ENCODE measurements at regions not wholly inside any gene's neighbourhood (a gene's known extent, or its start where the extent isn't known, plus 50 kb on each side); places are given as distances from the start of the nearest gene placed in this dataset.

DNA sequence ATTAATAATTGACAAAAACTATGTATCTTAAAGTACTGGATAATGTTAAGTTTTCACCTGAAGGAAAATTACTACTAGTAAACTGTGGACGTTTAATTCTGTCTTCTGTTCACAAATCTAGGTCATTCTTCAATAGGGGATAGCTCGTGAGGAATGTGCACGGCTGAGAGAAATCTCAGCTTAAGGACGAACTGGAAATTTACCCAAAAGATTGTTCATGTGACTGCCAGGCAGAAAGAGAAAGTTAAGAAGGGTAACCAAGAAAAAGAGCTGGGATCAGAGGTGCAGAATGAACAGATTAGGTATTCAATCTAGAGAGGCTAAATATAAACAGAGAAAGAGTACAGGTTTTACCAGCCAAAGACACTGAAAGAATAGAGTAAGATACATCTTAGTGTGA lies 245.3 kb downstream of the CASP12 start:
- DNase-seq, result no peak

- DNase-seq, result peak in 1 of 2 donors; percentile 13
These were observed 248.0 kb downstream of the CASP12 start for GRCh38 chr11:104650234-104650633.

DNA sequence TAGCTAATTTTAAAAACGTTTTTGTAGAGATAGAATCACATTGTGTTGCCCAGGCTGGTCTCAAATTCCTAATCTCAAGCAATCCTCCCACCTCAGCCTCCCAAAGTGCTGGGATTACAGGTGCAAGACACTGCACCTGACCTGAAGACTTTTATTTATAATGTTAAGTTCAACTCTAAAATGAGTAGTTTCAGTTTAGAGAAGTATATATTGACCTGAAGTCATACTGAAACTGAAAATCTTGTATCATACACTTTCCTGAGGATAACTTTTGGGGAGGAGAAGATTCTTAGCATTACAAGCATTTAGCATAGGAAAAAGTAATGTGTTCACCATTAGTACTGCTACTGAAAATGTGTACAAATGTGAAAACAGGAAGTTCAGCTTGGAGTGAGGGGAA lies 249.3 kb downstream of the CASP12 start:
- DNase-seq, result no peak

GRCh38 chr11:104645261-104646222 lies 252.7 kb downstream of the CASP12 start:
- DNase-seq, result no peak

DNA sequence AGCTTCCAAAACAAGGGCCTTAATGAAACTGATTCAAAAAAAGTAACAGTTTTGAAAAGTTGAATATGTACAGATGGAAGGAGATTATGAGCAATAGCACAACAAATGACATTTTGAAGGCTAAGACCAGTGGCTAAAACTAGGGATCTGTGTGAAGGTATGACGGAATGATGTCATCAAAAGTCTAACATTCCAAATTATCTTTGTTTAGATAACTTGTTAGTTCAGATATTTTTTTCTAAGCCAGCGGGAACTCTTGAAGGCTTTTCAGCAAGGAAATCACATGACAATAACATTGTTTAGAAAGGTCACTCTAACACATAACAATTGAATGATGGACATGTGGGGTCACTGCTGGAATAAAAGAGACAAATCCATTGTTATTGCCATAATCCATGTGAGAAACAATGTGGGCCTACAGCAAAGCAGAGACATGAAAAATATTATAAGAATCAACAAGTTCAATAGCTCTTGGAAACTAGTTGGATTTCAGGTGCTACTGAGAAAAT lies 260.5 kb downstream of the CASP12 start:
- DNase-seq, result no peak

GRCh38 chr11:104633226-104633625 lies 265.0 kb downstream of the CASP12 start:
- DNase-seq, result no peak

DNA sequence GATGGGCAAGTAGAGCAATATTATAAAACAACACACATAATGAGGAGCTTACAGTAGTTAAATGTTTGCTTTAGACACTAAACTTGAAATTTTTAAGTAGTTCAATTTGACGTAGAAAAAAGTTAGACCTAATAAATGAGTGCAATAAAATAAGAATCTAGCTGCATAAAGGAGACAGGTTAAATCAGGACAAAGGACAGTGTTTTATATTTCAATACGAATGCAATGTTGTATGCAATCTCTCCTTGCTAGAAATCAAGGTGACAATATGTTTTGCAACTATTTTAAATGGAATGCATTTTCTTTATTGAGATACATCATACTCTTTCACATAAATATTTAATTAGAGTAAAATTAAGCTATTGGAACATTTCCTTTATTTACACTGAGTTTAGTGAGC lies 267.9 kb downstream of the CASP12 start:
- DNase-seq, result no peak

DNA sequence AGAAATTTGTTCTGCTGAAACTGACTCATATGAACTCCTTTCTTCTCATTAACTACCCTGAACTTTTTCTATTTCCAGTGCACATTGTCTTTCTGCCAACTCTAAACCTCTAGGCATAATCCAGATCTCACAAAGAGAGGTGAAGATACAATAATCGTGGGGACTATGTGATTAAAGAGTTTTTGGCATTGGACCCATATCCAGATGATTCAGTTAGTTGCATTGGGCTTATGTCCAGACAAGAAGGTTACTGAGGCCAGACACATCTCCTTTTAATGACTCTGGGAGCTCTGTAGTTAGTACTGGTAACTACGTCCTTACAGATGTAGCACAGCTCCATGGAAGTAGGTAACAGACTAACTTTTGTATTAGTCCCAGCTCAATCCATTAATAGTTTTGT lies 273.0 kb downstream of the CASP12 start:
- DNase-seq, result no peak

DNA sequence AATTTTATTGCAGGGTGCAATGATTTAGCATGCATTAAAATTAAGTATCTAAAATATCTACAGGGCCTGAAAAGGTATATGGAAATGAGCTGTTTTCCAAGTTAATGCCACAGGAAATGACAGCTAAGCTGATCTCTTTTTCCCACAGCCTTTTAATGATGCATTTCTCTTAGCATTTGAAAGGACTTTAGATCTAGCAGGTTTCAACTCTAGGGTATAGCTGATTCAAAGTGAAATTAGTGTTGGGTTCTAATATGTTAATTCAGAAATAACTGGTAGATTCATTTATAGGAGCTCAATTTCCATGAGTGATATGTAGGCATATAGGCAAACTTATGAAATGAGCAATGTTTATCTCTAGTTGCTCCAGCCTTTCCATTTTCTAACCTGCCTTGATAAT lies 274.2 kb downstream of the CASP12 start:
- DNase-seq, result no peak

DNA sequence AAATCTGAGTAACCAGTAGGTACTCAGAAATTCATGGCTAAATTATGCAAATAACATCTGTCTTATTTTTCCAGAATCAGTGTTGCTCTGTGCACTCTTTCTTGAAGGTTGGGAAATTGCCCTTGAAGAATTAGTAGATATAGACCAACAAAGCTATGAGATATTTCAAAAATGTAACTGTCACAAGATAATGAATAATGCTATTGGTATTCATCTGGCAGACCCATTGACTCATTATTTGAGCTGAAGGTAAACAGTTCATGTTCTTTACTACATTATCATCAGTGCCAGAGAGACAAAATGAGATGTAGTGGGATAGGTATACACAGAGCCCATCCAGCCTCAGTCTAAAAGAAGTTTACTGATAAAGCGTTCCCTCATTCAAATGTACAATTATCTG lies 274.7 kb downstream of the CASP12 start:
- no peak for DNase-seq

DNA sequence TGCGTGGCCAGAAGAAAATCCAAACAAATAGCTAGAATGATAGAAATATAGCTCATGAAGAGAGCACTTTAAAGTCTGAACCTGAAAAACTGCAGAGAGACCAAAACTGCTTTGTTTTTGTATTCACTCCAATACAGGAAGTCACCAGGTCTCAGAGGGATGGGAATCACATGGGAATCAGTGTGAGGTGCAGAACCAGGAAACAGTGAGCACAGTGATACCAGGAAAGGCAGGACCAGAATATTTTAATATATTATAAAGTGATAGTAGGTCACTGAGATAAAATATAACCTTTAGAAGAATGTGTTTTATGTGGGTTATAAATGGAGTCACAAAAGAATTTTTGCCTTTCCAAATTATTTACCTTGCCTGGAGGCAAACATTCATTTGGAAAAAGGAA lies 277.3 kb downstream of the CASP12 start:
- no peak for DNase-seq

GRCh38 chr11:104619751-104620150 lies 278.5 kb downstream of the CASP12 start:
- DNase-seq, result no peak

GRCh38 chr11:104618954-104619353 lies 279.3 kb downstream of the CASP12 start:
- DNase-seq, result no peak

- no peak for DNase-seq
These were observed 283.3 kb downstream of the CASP12 start for GRCh38 chr11:104614961-104615360.

DNA sequence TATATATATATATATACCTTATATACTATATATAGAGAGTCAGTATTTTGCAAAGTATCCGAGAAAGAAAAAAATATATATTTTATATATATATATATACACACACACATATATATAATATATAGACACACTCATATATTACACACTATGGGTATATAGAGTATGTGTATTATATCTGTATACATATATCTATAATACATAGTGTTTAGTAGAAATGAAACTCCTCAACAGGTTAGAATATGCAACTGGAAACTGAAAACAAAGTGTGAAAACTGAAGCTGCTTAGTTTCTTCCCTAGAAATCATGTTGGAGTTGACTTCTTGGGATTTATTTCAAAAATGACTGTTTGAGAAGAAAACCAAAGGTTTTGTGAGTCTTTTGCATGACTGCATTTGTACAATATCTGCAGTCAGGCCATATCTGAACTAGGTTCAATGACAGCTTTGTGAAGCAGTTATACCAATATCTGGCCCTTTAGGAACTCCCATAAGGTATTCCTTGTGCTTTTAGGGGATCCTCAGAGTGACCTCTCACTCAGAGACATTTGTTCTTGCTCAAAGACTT lies 284.1 kb downstream of the CASP12 start:
- no peak for DNase-seq

DNA sequence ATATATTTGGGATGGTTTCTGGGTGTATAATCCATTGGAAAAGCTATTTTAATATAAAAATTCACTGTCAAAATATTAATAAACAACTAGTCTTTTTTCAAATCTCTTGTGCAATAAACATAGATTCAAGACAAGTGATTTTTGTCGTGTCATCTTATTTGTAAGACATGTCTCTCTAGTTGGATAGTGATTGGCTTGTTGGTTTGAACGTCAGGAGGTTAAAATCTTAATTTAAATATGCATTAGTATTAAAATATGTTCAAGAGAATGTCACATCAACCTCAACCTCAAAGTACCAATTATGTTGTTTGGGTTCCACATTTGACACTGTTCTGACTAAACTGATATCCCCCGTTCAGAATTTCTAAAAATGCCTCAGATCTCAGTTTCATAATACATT lies 287.6 kb downstream of the CASP12 start:
- DNase-seq, result no peak

DNA sequence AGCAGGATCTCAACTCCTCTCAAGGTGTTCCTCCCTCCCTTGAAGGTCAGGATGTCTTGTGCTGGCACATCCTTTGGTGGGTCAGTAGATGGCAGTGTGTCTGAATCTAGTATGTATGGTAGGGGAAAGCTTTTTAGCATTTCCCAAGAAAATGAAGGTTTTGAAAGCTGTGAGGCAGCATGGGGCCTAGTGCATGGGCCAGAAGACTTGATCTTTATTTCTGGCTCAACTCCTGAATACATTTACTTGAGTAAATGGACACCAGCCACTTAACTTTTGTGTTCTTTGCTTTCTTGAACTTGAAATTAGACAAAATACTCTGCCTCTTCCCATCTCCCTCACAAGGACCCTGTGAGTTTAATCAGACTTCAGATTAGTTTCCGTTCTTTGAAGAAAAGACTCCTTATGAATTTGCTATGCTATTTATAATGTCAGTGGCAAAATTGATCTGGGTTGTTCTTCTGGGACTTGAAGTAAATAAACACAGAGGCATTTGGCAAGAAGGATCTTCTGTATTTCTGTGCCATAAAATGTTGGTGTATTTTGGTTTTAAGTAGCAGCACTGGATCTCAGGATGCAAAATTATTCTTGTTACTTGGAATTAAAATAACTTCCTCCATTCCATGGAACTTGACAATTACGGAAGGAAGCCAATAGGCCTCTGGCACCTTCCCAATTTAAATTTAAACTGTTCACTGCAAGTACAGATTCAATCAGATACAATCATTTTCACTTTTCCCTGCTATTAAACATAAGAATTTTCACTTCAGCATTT lies 288.8 kb downstream of the CASP12 start:
- DNase-seq, result peak; percentile 36 to 71

DNA sequence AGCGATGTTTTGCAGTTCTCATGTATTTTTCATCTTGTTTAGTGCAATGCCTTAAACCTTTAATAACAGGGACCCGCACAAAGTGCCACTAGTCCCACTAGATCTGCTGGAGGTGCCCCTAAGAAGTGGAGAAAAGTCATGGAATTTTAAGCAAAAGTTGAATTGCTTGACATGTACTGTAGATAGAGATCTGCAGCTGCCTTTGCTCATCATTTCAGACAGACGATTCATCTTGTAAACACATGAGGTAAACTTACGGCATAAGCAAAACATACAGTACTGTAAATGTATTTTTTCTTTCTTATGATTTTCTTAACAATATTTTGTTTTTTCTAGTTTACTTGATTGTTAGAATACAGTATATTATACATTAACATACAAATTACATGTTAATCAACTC lies 295.6 kb downstream of the CASP12 start:
- DNase-seq, result no peak

DNA sequence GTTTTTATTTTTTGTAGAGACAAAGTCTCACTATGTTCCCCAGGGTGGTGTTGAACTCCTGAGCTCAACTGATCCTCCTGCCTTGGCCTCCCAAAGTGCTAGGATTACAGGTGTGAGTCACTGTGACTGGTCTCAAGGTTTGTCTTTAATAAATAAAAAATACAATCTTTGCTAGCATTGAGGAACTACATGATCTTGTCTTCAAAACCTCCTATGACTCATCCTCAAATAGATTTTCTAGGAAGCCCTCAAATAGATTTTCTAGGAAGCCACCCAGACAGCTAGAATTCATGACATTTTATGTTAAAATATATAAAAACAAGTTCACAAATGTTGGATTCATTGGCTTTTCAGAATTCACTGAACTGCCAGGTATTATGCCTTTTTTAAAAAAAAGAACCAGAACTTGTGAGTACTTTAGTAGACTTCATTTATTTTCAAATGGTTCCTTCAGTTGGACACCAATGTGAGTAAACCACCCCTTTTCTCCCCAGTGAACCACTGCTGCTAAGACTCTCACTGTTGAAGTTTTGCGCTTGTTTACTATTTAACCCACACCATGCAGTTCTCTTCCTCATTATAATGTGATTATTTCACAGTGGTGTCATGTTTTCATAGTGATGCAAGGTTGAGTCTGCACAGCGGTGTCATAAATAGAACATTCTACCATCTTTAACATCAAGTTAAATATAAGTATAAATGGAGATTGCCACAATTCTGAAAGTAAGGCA lies 303.9 kb downstream of the CASP12 start:
- no peak for DNase-seq

GRCh38 chr11:104588970-104589369 lies 309.3 kb downstream of the CASP12 start:
- DNase-seq, result no peak

DNA sequence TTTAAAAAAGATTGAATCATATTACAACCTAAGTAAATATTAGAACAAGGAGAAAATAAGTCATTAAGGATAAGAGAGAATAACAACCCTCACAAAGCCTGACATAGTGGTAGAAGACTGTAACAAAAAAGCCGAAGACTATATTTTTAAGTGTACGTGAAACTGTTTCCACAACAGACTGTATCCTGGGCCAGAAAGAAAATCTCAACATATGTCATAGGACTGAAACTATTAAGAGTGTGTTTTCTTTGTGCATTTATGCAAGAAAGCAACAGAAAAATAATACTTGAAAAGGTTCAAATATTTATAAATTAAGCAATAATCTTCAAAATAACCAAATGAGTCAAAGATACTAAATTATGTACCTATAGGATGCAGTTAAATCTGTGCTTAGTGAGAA lies 309.8 kb downstream of the CASP12 start:
- DNase-seq, result no peak

DNA sequence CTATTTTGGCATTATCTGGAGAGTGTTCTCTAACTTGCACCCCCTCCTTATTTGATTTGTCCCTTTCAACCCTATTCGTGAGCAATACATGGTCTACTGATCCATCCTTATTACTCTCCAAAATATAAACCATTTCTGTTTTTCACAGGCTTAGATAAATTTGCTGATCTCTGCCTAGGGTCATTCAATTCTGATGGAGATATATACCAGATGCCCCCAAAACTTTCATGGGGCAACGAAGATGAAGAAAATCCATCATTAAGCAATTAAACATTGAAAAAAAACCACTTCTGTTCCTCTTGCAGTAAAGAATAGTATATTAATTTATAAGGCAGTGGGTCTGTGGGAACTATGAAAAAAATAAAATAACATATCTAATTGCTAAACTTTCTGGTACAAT lies 313.4 kb downstream of the CASP12 start:
- no peak for DNase-seq

- DNase-seq, result no peak
These were observed 314.4 kb downstream of the CASP12 start for GRCh38 chr11:104583857-104584256.
